Stimulated activated CD4-positive, alpha-beta T cell treated with anti-CD3 and anti-CD28 coated beads, Interleukin-12 subunit alpha, Interleukin-12 subunit beta, amount 100 ng/mL, for 48 hours (primary cell): ENCODE measurements at regions not wholly inside any gene's neighbourhood (a gene's known extent, or its start where the extent isn't known, plus 50 kb on each side); places are given as distances from the start of the nearest gene placed in this dataset.
"Not testable (repeated sequence)": the region's sequence is repeated elsewhere in the genome, so short reads cannot be mapped to it uniquely, and the experiment has no call there.

Experiments used
- DNase-seq, 3 donors: peaks; one replicate each; pipeline ENCODE4 v3.0.0-alpha.2; 2020; ENCODE audit warnings: low read depth in 2 of 3, low spot score in 1 of 3

DNA sequence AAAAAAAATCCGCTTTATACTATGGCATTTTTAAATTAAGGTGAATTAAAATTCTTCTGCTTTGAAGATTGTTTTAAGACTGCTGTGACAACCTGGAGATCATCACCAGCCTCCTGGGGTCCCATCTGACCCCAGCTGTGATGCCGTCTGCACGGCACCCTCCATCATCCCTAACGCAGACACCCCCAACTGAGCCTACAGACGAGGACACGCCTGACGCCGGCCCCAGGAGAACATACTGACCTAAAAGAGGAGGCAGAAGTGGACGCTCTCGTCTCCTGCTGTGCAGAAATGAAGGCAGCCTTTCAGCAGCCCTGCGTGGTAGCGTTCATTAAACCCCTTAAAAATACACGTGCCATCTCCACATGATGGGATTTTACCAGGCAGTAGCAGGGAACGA lies 125.6 kb upstream of the PPP1R26 start:
- no peak for DNase-seq

GRCh38 chr9:135355521-135356011 lies 124.0 kb upstream of the PPP1R26 start:
- DNase-seq = no peak

- DNase-seq = no peak
These were observed 123.6 kb upstream of the PPP1R26 start for GRCh38 chr9:135356021-135356420.

GRCh38 chr9:135356796-135357195 lies 122.8 kb upstream of the PPP1R26 start:
- no peak for DNase-seq

DNA sequence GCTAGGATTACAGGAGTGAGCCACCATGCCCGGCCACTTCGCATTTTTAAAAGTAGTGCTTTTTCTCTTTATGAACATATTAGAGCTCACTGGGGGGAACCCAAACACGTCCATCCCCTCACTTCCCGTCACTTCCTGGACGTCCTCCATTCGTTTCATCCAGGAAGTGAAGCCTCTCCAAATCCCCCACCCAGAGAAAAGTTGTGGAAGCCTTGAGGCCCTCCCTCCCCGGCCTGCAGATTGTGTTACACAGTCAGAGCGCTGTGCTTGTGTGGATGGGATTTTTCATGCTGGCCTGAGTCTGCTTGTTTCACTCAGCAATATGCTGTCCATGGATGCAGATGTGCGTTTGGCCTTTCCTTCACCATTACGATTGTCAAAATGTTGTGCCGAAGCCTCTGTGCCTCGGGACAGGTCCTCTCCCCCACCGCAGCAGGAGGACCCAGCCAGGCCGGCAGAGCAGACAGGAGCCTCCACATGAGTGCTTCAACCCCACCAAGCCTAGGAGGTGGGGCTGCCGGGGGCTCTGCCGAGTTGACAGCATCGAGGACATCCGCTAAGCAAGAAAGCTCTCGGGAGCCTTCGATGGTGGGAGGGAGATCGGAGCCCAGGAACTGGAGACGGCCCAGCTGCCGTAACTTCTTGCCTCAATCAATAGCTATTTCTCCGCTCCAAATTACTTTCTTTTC lies 121.6 kb upstream of the PPP1R26 start:
- DNase-seq = no peak

DNA sequence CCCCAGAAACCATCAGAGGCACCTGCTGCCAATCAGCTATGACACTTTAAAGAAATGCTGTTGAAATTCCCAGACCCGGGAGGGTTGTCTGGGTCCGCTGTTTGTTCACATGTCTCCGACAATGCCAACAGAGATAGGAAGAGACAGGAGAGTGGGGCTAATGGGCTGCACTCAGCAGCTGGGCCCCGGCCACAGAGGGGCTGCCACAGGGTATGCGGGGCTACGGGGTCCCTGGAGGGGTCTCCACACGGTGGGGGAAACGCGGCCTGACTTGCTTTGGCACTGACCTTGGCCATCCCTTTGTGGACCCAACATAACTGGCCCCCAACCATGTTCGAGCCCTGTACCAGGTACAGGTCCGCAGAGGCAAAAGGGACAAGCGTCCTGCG lies 121.0 kb upstream of the PPP1R26 start:
- no peak for DNase-seq

DNA sequence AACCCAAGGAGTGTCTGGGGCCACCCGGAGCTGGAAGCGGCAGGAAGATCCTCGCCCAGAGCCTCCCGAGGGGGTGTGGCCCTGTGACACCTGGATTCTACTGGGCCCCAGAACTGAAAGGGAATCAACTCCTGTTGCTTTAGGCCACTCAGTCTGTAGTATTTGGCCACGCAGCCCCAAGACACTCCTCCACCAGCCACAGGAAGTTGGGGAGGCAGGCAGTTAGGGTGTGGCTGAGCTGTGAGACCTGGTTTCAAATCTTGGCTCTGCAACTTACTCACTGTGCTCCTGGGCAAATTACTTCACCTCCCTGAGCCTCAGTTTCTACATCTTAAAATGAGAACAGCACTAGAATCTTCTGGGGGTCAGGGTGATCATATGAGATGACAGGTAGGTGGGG lies 119.8 kb upstream of the PPP1R26 start:
- no peak for DNase-seq

GRCh38 chr9:135360617-135361016 lies 119.0 kb upstream of the PPP1R26 start:
- DNase-seq = no peak

GRCh38 chr9:135361668-135362067 lies 117.9 kb upstream of the PPP1R26 start:
- DNase-seq = not testable (repeated sequence)

DNA sequence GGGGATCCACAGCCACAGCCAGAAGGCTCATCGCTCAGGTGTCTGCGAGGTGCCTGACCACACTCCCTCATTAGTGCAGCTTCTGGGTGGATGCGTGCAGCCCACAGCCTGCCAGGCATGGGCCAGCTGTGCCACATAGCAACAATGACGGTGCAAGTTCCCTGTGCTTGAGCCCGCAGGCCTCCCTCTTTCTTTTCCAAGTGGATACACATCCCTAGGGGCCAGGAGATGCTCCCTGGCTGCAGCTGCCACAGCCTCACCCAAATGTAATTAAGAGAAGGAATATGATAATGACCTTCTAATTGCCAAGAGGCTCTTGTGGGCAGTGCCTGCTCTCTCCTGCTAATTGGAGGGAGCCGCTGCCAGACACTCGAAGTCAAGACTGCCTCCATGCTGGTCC lies 116.0 kb upstream of the PPP1R26 start:
- DNase-seq = no peak

- no peak for DNase-seq
These were observed 114.4 kb upstream of the PPP1R26 start for GRCh38 chr9:135365013-135365768.

DNA sequence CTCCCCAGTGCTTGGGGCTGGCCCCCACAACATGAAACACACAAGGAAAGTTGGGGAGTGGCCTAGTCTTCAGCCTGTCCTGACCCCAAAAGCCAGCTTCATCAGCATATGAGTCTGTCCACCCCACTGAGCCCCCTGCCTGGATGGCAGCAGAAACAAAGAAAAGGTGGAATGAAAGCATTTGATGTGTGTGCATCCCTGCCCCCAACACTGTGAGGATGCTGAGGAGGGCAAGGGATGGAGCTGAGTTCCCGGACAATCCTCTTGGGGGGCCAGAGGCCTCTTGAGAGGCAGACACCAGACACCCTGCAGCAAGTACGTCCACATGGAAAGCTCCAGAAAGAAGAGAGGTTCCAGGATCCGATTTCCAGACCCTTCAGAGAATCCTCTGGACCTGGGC lies 113.5 kb upstream of the PPP1R26 start:
- DNase-seq = no peak

GRCh38 chr9:135369412-135369990 lies 110.1 kb upstream of the PPP1R26 start:
- no peak for DNase-seq

DNA sequence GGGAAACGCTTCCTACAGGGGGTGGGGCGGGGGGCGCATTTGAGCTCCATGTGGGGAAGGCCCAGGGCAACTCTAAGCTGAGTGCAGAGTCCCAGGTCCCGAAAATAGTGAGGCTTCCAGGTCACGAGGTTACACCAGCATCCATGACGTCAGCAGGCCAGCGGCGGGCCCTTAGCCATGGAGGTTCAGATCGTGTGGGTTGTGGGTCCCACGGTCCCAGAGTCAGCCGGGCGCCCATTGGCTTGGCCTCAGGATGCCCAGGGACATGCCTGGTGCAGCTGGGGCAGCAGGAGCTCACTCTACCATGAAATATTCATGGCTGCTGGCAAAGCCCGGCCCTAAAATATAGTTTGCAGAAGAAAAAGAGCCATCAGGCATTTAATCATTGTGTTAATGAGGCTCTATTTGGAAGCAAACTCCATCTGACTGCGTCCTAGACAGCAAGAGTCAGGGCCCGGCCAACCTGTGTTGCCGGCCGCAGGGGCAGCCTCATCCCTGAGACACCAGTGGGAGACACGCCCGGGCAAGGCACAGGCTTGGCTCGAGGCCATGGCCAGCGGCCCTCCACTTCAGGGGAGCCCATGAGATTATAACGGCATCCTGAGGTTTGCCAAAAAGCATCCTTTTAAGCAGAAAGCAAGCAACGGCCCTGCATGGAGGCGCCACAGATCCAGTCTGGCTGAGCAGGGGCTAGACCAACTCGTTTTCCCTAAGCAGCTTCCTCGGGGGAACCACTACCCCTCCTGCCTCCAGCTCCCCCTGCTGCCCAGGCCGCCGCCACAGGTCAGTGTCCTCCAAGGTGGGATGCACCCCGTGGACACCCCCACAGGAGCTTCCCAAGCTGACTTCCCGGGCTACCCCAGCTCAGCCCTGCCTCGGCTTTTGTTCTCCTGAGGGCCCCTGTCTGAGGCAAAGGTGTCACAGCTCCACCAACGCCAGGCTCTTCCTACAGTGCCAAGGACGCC lies 108.9 kb upstream of the PPP1R26 start:
- DNase-seq = no peak

DNA sequence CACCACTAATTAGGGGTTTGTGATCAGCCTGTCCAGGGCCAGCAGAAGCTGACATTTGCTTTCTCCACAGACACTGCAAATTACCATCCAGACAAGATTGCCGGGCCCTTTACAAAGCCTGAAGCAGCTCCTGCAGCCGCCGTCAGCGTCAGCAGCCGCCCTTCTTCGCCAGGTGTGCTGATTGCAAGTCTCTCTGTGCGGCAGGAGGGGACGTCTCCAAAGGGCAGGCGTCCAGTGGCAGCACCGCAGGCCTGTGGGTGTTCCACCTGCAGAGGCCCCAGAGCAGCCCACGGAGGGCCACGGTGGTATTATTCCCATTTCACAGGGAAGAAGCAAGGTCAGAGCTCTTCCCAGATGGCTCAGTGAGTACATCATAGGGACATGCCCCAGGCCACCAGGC lies 108.0 kb upstream of the PPP1R26 start:
- no peak for DNase-seq

DNA sequence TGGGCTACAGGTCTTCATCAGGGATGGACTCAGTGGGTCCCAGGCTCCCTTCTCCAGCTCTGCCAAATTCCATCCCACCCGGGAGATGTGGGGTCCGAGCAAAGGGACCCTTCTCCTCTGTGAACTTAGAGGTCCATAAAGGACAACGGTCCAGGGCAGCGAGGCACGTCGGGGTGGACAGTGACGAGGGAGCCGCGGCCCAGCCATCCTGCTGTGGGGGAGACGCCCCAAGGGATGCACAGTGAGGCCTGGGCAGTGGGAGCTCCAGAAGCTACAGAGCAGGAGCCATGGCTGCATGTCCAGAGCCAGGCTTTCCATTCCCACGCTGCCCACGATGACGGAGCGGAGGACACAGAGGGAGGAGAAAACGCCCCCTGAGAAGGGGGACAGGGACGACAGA lies 107.5 kb upstream of the PPP1R26 start:
- no peak for DNase-seq

GRCh38 chr9:135372501-135373008 lies 107.0 kb upstream of the PPP1R26 start:
- no peak for DNase-seq

DNA sequence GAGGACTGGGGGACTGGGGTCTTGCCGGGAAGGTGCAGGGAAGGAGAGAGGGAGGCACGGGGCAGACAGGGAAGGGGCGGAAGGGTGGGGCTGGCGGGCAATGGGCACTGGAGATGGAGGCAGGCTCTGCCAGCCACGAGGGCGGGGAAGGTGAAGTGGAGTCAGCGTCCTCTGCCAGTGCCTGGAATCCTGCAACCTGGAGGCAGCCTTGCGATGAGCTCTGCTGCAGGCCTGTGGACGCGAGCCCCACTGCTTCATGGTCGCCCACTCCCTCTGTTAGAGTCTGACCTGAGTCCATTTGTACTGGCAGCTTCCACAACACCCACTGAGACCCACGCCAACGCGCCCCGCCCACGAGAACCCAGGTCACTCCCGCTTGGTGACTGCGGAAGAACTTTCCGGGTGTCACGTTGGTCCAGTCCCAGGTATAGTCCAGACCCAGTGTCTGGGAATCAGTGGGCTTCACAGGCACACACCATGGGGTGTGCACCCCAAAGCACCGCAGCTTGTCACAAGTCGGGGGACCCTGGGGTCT lies 106.4 kb upstream of the PPP1R26 start:
- no peak for DNase-seq

DNA sequence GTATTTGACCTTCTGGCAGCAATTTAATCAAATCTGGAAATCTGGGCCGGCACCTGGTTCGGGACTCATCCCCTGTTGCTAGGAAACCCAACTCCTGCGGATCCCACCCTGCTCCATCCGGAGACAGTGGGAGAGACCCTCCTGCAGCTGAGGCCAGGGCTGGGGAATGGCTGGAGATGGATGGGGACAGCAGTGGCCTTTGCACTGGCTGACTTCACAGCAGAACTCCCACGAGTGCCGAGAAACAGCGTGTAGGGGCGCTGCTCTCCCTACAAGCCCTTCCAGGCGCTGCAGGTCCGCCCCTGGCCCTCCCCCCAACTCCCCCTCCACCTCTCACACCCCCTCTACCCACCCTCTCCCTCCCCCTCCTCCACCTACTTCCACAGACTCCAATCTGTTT lies 105.8 kb upstream of the PPP1R26 start:
- no peak for DNase-seq

DNA sequence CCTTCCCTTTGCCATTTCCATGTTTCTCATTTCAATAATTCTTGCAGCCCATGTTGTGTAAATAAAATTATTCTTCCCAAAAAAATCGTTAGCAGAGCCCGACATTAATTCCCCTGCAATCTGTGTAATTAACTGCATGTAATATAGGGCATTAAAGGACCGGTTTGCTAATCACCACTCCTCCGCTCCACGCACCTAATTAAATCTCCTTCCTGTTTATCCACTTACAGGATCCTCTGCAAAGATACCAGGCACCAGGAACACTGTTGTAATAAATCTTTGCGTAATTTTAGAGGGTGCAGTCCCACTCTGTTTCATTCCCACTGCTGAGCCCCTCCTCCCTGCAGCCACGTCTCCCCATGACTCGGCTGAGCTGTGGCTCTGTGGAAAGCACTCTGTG lies 105.0 kb upstream of the PPP1R26 start:
- no peak for DNase-seq

DNA sequence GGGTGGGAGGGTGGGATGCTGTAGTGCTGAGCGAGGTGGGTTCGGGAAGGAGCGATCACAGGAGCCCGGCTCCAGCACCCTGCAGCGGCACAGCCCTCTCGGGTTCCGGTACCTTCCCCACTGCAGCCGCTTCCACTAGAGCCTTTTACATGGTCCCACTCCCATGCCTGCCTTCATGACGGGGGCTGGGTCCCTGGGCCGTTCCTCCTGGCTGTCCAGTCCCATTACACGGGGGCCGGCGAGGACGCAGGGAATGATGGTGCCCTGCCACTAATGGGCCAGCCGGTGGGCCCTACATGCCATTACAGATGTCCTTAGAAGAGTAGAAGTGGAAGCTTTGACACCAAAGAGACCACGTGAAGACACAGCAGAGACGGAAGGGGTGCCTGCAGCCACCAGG lies 104.6 kb upstream of the PPP1R26 start:
- DNase-seq = no peak
